B cell (primary cell): ENCODE measurements at regions not wholly inside any gene's neighbourhood (a gene's known extent, or its start where the extent isn't known, plus 50 kb on each side); places are given as distances from the start of the nearest gene placed in this dataset.

Source experiments
- ATAC-seq: fragments of 200-7000 bp; cut with Tn5 transposase; one replicate; pipeline ENCODE4 v1.10.0; 2021; ENCODE audit warnings: low read depth, mild to moderate bottlenecking, moderate number of reproducible peaks, moderate library complexity
- CTCF ChIA-PET: fragments of 350-600 bp; sonication (Branson Sonifier 250); formaldehyde crosslinking; loops from one replicate; lab custom pipeline; 2021; ENCODE audit warnings: antibody characterized with exemption, inconsistent platforms; lab: Charles Lee
- POLR2A ChIA-PET: fragments of 350-600 bp; sonication (Branson Sonifier 250); formaldehyde crosslinking; loops from one replicate; lab custom pipeline; 2021; ENCODE audit warnings: antibody characterized with exemption; lab: Charles Lee
- DNase-seq: peaks from one replicate; pipeline ENCODE4 v3.0.0; 2013
- H2AFZ ChIP-seq: 2 replicates; pipeline ENCODE4 v1.6.1; 2012; ENCODE audit warnings: mild to moderate bottlenecking, low read depth, low read length; ENCODE audit not compliant: insufficient read depth, poor library complexity, severe bottlenecking
- H3K27ac ChIP-seq, 2 donors: 1 replicate in 1 of 2; 2 replicates in 1 of 2; pipeline ENCODE4 v1.5.1; 2012 to 2013; ENCODE audit warnings: low read length in 2 of 2, mild to moderate bottlenecking in 2 of 2, moderate library complexity in 1 of 2
- H3K27me3 ChIP-seq, 4 experiments: fragments of 200-600 bp in 1 of 4; sonication (generic) in 1 of 4; replicated peaks in 1 of 4; 1 replicate in 2 of 4; 2 replicates in 2 of 4; pipeline versions ENCODE4 v1.6.1 to v1.7.0; 2013 to 2016; ENCODE audit warnings: low read length in 3 of 4, mild to moderate bottlenecking in 2 of 4, mixed read lengths in 1 of 4, moderate library complexity in 1 of 4; ENCODE audit not compliant: insufficient read depth in 4 of 4, control insufficient read depth in 3 of 4; ENCODE audit errors: control extremely low read depth in 1 of 4
- H3K36me3 ChIP-seq, 2 experiments: replicated peaks in 1 of 2; 1 replicate in 1 of 2; 2 replicates in 1 of 2; pipeline versions ENCODE4 v1.6.1 to v1.7.1; 2013; ENCODE audit warnings: low read length in 1 of 2; ENCODE audit not compliant: insufficient read depth in 2 of 2, control insufficient read depth in 1 of 2; ENCODE audit errors: control extremely low read depth in 1 of 2, extremely low read depth in 1 of 2
- H3K4me1 ChIP-seq, 2 donors: fragments of 200-600 bp in 1 of 2; sonication (generic) in 1 of 2; 1 replicate in 1 of 2; 2 replicates in 1 of 2; pipeline versions ENCODE4 v1.5.1 to v1.6.1; 2013 to 2017; ENCODE audit warnings: low read length in 2 of 2; ENCODE audit not compliant: control insufficient read depth in 2 of 2, insufficient read depth in 2 of 2
- H3K4me2 ChIP-seq: replicated peaks from 2 replicates; pipeline ENCODE3; 2012; ENCODE audit warnings: mild to moderate bottlenecking, low read depth, low read length; ENCODE audit not compliant: poor library complexity, severe bottlenecking
- H3K4me3 ChIP-seq, 5 experiments: fragments of 200-600 bp in 1 of 5; sonication (generic) in 1 of 5; 1 replicate in 3 of 5; 2 replicates in 2 of 5; pipeline versions ENCODE4 v1.5.1 to v1.7.0; 2011 to 2016; ENCODE audit warnings: low read length in 4 of 5, mild to moderate bottlenecking in 4 of 5, low read depth in 2 of 5, control low read depth in 1 of 5, moderate library complexity in 1 of 5; ENCODE audit not compliant: insufficient read depth in 1 of 5; ENCODE audit errors: control extremely low read depth in 1 of 5, extremely low read depth in 1 of 5
- H3K79me2 ChIP-seq: fragments of 200-600 bp; sonication (generic); one replicate; pipeline ENCODE4 v1.6.0; 2016; ENCODE audit warnings: low read length; ENCODE audit not compliant: control insufficient read depth, insufficient read depth
- H3K9ac ChIP-seq: fragments of 200-600 bp; sonication (generic); 2 replicates; pipeline ENCODE4 v1.6.1; 2017; ENCODE audit warnings: mild to moderate bottlenecking, low read length, moderate library complexity
- H3K9me3 ChIP-seq, 3 donors: one replicate each; pipeline versions ENCODE4 v1.6.1 to v1.7.1; 2013; ENCODE audit warnings: low read length in 2 of 3; ENCODE audit not compliant: control insufficient read depth in 2 of 3, insufficient read depth in 1 of 3; ENCODE audit errors: control extremely low read depth in 1 of 3
- H4K20me1 ChIP-seq: 2 replicates; pipeline ENCODE4 v1.6.0; 2012; ENCODE audit warnings: mild to moderate bottlenecking, low read length; ENCODE audit not compliant: insufficient read depth, control insufficient read depth, poor library complexity, severe bottlenecking
- H3K27ac Mint-ChIP-seq: one replicate; pipeline ENCODE4 v1.8.0; 2021; ENCODE audit warnings: mixed read lengths
- H3K27me3 Mint-ChIP-seq: one replicate; pipeline ENCODE4 v1.8.0; 2021; ENCODE audit warnings: mixed read lengths
- H3K4me1 Mint-ChIP-seq: one replicate; pipeline ENCODE4 v1.8.0; 2021; ENCODE audit warnings: mixed read lengths
- H3K4me3 Mint-ChIP-seq: one replicate; pipeline ENCODE4 v1.8.0; 2021; ENCODE audit warnings: mixed read lengths
- H3K9me3 Mint-ChIP-seq: one replicate; pipeline ENCODE4 v1.8.0; 2022; ENCODE audit warnings: mixed read lengths; ENCODE audit not compliant: insufficient read depth
- EZH2 ChIP-seq: IDR thresholded peaks from 2 replicates; pipeline ENCODE4 v1.6.1; 2012; ENCODE audit warnings: borderline replicate concordance, low read depth, mild to moderate bottlenecking, moderate library complexity, low read length; ENCODE audit not compliant: insufficient read depth, poor library complexity, severe bottlenecking
- WGBS: methylation state at CpG from one replicate; pipeline ENCODE4 v1.1.5; 2013; ENCODE audit warnings: missing lambda C conversion rate; ENCODE audit not compliant: insufficient coverage; 5-methylcytosine and 5-hydroxymethylcytosine counted together
- intact Hi-C: fragments of 100-400 bp; cut with micrococcal nuclease; formaldehyde crosslinking; loops from one replicate; pipeline ENCODE4 v1.10.0; 2022
- TF ChIP-seq, protein P1 (sequence below): fragments of 200-600 bp; IDR thresholded peaks from one replicate; pipeline ENCODE4 v1.8.0; 2022; ENCODE audit warnings: antibody characterized with exemption, mild to moderate bottlenecking

DNA sequence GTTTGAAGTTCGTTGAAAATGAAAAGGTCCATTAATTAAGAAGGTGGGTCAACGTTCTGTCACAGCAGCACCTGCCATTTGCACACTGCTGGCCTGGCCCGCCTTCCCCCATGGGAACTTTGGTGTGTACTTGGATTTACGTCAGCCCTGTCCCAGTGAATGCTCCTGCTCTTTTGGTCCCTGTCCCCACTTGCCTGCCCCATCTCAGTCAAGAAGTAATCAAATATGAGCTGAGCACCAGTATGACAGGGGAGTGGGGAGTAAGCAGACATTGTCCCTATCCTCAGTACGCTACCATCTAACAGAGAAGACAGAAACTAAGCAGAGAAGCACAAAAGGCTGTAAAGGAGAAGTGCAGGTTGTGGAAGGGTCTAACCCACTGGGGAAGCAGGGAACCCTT, 65.1 kb downstream of the SLC4A3 start:
- H3K27ac ChIP-seq, result no peak overlapping the region
- Mint-ChIP-seq H3K4me1 (no peaks in the 10 kb centered on the region), H3K27ac (no peak overlapping the region), H3K4me3 (no peak overlapping the region), H3K27me3 (peaks cover 31% of the 10 kb centered on the region), H3K9me3 (no peaks in the 10 kb centered on the region)
- H3K4me2 ChIP-seq, result no peak overlapping the region
- DNase-seq (no peak), ATAC-seq (no peak)
- intact Hi-C loops, result no loop called here
- ChIA-PET CTCF (no interaction called here), POLR2A (no interaction called here)
- H3K4me1 ChIP-seq, result no peaks in the 10 kb centered on the region
- no peaks in the 10 kb centered on the region for H3K36me3 ChIP-seq
- no peaks in the 10 kb centered on the region for H4K20me1 ChIP-seq
- no peaks in the 10 kb centered on the region for H3K79me2 ChIP-seq
- H3K4me3 ChIP-seq, result no peak overlapping the region
- H3K27me3 ChIP-seq, result peaks cover 0 to 12% (median 5%) of the 10 kb centered on the region in 4 experiments
- TF ChIP-seq, protein P1, sequence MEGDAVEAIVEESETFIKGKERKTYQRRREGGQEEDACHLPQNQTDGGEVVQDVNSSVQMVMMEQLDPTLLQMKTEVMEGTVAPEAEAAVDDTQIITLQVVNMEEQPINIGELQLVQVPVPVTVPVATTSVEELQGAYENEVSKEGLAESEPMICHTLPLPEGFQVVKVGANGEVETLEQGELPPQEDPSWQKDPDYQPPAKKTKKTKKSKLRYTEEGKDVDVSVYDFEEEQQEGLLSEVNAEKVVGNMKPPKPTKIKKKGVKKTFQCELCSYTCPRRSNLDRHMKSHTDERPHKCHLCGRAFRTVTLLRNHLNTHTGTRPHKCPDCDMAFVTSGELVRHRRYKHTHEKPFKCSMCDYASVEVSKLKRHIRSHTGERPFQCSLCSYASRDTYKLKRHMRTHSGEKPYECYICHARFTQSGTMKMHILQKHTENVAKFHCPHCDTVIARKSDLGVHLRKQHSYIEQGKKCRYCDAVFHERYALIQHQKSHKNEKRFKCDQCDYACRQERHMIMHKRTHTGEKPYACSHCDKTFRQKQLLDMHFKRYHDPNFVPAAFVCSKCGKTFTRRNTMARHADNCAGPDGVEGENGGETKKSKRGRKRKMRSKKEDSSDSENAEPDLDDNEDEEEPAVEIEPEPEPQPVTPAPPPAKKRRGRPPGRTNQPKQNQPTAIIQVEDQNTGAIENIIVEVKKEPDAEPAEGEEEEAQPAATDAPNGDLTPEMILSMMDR, result no peak
- no peak for TF ChIP-seq EZH2
- H3K9ac ChIP-seq, result no peak overlapping the region
- H3K9me3 ChIP-seq, result peaks cover 0 to 4% (median 0%) of the 10 kb centered on the region in 3 donors
- H2AFZ ChIP-seq, result no peak overlapping the region
- WGBS, result 81% methylated on average over 3 of the region's 5 CpGs

DNA sequence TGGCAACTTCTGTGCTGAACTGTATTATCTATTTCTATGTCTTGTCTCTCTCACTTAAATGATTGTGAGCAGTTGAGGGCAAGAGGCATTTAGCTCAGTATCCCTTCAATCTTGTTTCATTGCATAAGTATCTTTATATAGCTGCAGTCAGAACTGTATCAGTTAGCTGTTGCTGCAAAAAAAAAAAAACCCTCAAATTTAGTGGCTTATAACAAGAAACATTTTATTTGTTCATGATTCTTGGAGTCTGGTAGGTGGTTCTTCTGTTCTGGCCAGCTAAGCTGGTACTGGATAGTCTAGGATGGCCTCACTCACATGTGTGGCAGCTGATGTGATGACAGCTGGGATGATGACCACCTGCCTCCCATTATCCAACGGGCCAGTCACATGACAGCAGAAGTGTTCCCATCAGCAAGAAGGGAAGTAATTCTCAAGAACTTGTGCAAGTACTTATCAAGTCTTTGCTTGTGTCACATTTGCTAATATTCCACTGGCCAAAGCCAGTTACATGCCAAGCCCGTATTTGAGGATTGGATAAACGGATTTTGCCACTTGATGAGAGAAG, 67.8 kb downstream of the SLC4A3 start:
- Histone ChIP-seq H3K4me3 (no peak overlapping the region), H3K9me3 (peaks cover 0 to 4% (median 0%) of the 10 kb centered on the region in 3 donors), H3K27ac (no peak overlapping the region), H3K9ac (no peak overlapping the region), H3K4me1 (no peaks in the 10 kb centered on the region), H2AFZ (no peak overlapping the region), H3K36me3 (no peaks in the 10 kb centered on the region), H3K4me2 (no peak overlapping the region), H4K20me1 (no peaks in the 10 kb centered on the region), H3K27me3 (peaks cover 0 to 10% (median 2%) of the 10 kb centered on the region in 4 experiments), H3K79me2 (no peaks in the 10 kb centered on the region)
- ATAC-seq (no peak), DNase-seq (no peak)
- CTCF ChIA-PET, result interaction anchor here (1.5 kb wide), 1 partner anchor 8 kb away, joined by 3 read pairs; no protein-coding TSS in a partner anchor
- intact Hi-C loops, result loop anchor here (5.0 kb wide), 1 partner anchor 293 kb away; no protein-coding TSS in a partner anchor
- Mint-ChIP-seq H3K9me3 (no peaks in the 10 kb centered on the region), H3K4me3 (no peak overlapping the region), H3K27ac (no peak overlapping the region), H3K4me1 (no peaks in the 10 kb centered on the region), H3K27me3 (peaks cover 39% of the 10 kb centered on the region)
- TF ChIP-seq, protein P1, result no peak
- TF ChIP-seq EZH2, result no peak
- WGBS, result no CpG with 5 or more reads among the region's 3 CpGs
- POLR2A ChIA-PET, result no interaction called here
